AG09319 (cell line): ENCODE measurements at regions not wholly inside any gene's neighbourhood (a gene's known extent, or its start where the extent isn't known, plus 50 kb on each side); places are given as distances from the start of the nearest gene placed in this dataset.

Experiments
- DNase-seq: peaks from one replicate; pipeline ENCODE4 v3.0.0-alpha.2; 2010; ENCODE audit warnings: low read depth; ENCODE audit errors: extremely low read depth
- TF ChIP-seq, protein P1 (sequence below): IDR thresholded peaks from 2 replicates; pipeline ENCODE4 v1.5.1; 2011; ENCODE audit warnings: low read depth, mild to moderate bottlenecking, inconsistent platforms, low read length, moderate library complexity

DNA sequence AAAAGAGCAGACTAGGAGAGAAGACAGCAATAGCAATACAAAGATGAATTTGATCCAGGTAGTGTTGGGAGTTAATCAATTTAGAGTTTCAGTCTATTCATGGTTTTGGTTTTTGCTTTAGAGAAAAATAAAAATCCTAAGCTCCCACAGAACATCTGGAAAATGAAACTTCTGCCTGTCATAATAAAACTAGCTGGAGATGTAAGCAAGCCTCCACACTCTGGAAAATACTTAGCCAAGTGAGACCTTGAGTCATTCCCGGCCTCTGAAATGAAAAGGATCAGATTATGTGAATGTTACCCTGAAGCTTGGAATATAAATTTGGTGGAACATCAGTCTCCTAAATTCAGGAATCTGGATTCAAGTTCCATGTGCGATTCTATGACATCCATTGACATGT lies 485.6 kb upstream of the SPRED2 start:
- TF ChIP-seq, protein P1, sequence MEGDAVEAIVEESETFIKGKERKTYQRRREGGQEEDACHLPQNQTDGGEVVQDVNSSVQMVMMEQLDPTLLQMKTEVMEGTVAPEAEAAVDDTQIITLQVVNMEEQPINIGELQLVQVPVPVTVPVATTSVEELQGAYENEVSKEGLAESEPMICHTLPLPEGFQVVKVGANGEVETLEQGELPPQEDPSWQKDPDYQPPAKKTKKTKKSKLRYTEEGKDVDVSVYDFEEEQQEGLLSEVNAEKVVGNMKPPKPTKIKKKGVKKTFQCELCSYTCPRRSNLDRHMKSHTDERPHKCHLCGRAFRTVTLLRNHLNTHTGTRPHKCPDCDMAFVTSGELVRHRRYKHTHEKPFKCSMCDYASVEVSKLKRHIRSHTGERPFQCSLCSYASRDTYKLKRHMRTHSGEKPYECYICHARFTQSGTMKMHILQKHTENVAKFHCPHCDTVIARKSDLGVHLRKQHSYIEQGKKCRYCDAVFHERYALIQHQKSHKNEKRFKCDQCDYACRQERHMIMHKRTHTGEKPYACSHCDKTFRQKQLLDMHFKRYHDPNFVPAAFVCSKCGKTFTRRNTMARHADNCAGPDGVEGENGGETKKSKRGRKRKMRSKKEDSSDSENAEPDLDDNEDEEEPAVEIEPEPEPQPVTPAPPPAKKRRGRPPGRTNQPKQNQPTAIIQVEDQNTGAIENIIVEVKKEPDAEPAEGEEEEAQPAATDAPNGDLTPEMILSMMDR: no peak
- no peak for DNase-seq

- TF ChIP-seq, protein P1: no peak
- no peak for DNase-seq
Observed at GRCh38 chr2:65916785-65917295, 484.4 kb upstream of the SPRED2 start.

GRCh38 chr2:65916177-65916576 lies 483.8 kb upstream of the SPRED2 start:
- TF ChIP-seq, protein P1: no peak

GRCh38 chr2:65915273-65915672 lies 482.9 kb upstream of the SPRED2 start:
- TF ChIP-seq, protein P1: no peak
- DNase-seq: no peak

More at GRCh38 chr2:65916177-65916576, 483.8 kb upstream of the SPRED2 start:
- no peak for DNase-seq

GRCh38 chr2:65914244-65914786 lies 481.9 kb upstream of the SPRED2 start:
- TF ChIP-seq, protein P1: no peak
- no peak for DNase-seq

- TF ChIP-seq, protein P1: no peak
- DNase-seq: no peak
Observed at GRCh38 chr2:65913813-65914212, 481.4 kb upstream of the SPRED2 start.

DNA sequence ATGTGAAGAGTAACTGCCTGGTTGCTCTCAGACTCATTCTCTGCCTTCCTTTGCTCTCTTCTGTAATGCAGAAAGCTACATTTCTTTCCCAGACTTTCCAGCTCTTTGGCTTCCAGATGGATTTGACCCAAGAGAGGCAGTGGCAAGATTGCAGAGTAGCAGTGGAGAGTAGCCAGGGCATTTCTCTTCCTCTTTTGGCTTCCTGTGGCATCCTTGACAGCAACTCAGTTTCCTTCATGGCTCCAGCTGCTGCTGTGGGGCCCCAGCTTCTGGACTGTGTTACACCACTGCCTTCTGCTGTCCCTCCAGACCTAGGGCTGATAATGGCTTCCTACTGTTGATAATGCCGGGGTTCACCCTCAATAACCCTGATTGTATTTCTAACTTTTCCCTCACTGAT lies 469.4 kb upstream of the SPRED2 start:
- TF ChIP-seq, protein P1: no peak

More for the DNA sequence above, 469.4 kb upstream of the SPRED2 start:
- DNase-seq: no peak
